ENCODE measurements at regions not wholly inside any gene's neighbourhood (a gene's known extent, or its start where the extent isn't known, plus 50 kb on each side); places are given as distances from the start of the nearest gene placed in this dataset.

DNA sequence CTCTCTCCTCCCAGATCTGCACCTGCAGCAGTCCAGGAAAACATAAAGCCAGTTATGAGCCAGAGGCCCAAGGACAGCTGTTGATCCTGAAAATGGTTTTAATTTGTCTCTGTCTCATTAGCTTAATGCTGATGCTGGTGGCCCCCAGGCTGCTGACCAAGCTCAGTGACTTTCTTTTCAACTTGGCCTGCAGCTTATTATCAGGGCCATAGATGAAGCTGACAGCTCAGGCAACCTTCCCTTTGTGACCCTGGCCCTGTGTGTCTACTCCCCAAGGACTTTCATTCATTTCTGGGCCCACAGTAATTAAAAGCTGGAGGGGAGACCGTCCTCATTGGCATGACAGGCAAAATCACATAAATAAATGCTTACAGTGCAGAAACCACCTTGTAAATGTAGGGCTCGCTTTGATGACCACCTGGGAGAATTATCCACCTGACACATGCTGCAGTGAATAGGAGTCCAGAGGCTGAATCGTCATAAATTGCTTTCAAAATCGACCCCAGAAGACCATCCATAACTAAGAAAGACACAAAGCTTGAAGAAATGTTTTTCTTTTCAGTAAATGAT, 138.5 kb downstream of the NPY start:
- TF ChIP-seq, protein P1, sequence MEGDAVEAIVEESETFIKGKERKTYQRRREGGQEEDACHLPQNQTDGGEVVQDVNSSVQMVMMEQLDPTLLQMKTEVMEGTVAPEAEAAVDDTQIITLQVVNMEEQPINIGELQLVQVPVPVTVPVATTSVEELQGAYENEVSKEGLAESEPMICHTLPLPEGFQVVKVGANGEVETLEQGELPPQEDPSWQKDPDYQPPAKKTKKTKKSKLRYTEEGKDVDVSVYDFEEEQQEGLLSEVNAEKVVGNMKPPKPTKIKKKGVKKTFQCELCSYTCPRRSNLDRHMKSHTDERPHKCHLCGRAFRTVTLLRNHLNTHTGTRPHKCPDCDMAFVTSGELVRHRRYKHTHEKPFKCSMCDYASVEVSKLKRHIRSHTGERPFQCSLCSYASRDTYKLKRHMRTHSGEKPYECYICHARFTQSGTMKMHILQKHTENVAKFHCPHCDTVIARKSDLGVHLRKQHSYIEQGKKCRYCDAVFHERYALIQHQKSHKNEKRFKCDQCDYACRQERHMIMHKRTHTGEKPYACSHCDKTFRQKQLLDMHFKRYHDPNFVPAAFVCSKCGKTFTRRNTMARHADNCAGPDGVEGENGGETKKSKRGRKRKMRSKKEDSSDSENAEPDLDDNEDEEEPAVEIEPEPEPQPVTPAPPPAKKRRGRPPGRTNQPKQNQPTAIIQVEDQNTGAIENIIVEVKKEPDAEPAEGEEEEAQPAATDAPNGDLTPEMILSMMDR (IDR thresholded peaks at IDR 0.05) = no peak
- TF ChIP-seq EP300 (IDR thresholded peaks at IDR 0.05) = no peak

Measured in ovary (tissue), 3 donors.